HEK293T (cell line): ENCODE measurements at regions not wholly inside any gene's neighbourhood (a gene's known extent, or its start where the extent isn't known, plus 50 kb on each side); places are given as distances from the start of the nearest gene placed in this dataset.
"Not testable (repeated sequence)": the region's sequence is repeated elsewhere in the genome, so short reads cannot be mapped to it uniquely, and the experiment has no call there.

Experiments used
- CTCF ChIA-PET: fragments of 350-600 bp; formaldehyde crosslinking; extraction: SDS; loops from one replicate; lab custom pipeline; 2021; ENCODE audit warnings: antibody characterized with exemption, inconsistent platforms; lab: Yijun Ruan, JAX
- POLR2A ChIA-PET: fragments of 350-600 bp; formaldehyde crosslinking; extraction: SDS; loops from one replicate; lab custom pipeline; 2020; ENCODE audit warnings: antibody characterized with exemption, inconsistent platforms; lab: Yijun Ruan, JAX
- DNase-seq: peaks from one replicate; pipeline ENCODE4 v3.0.0; 2012; ENCODE audit warnings: mixed read lengths; ENCODE audit errors: extremely low spot score
- ARNT ChIP-seq: fragments of 450-650 bp; IDR thresholded peaks from 2 replicates; pipeline ENCODE4 v1.6.1; 2017; ENCODE audit warnings: mild to moderate bottlenecking
- BHLHE40 ChIP-seq: fragments of 450-650 bp; IDR thresholded peaks from 2 replicates; pipeline ENCODE4 v1.6.1; 2016; ENCODE audit warnings: mild to moderate bottlenecking, moderate library complexity, borderline replicate concordance
- CTBP1 ChIP-seq: fragments of 450-650 bp; IDR thresholded peaks from 2 replicates; pipeline ENCODE4 v1.6.1; 2016; ENCODE audit warnings: borderline replicate concordance
- ELF4 ChIP-seq: fragments of 450-650 bp; IDR thresholded peaks from 2 replicates; pipeline ENCODE4 v1.6.1; 2017; ENCODE audit warnings: antibody characterized with exemption
- FOXA1 ChIP-seq: fragments of 450-650 bp; IDR thresholded peaks from 2 replicates; pipeline ENCODE4 v1.6.1; 2016; ENCODE audit warnings: mild to moderate bottlenecking
- FOXK2 ChIP-seq: fragments of 450-650 bp; IDR thresholded peaks from 2 replicates; pipeline ENCODE4 v1.6.1; 2016; ENCODE audit warnings: mild to moderate bottlenecking
- FOXM1 ChIP-seq: fragments of 450-650 bp; IDR thresholded peaks from 2 replicates; pipeline ENCODE4 v1.6.1; 2017; ENCODE audit warnings: mild to moderate bottlenecking, borderline replicate concordance
- HDGF ChIP-seq: fragments of 450-650 bp; IDR thresholded peaks from 2 replicates; pipeline ENCODE4 v1.6.1; 2017; ENCODE audit warnings: antibody characterized with exemption, borderline replicate concordance
- L3MBTL2 ChIP-seq: fragments of 450-650 bp; conservative IDR thresholded peaks from 2 replicates; pipeline ENCODE4 v1.6.1; 2016; ENCODE audit warnings: mild to moderate bottlenecking
- LEF1 ChIP-seq: fragments of 450-650 bp; IDR thresholded peaks from 2 replicates; pipeline ENCODE4 v1.6.1; 2017; ENCODE audit warnings: mild to moderate bottlenecking, borderline replicate concordance
- NFRKB ChIP-seq: fragments of 450-650 bp; IDR thresholded peaks from 2 replicates; pipeline ENCODE4 v1.6.1; 2016; ENCODE audit warnings: mild to moderate bottlenecking, moderate library complexity
- SP1 ChIP-seq: fragments of 450-650 bp; IDR thresholded peaks from 2 replicates; pipeline ENCODE4 v1.6.1; 2017
- SUZ12 ChIP-seq: fragments of 450-650 bp; IDR thresholded peaks from 2 replicates; pipeline ENCODE4 v1.6.1; 2016; ENCODE audit warnings: mild to moderate bottlenecking
- TARDBP ChIP-seq: fragments of 450-650 bp; IDR thresholded peaks from 2 replicates; pipeline ENCODE4 v1.6.1; 2016
- ZNF384 ChIP-seq: fragments of 450-650 bp; IDR thresholded peaks from 2 replicates; pipeline ENCODE4 v1.6.1; 2016
- TF ChIP-seq, protein P1 (sequence below): fragments of 450-650 bp; IDR thresholded peaks from 2 replicates; pipeline ENCODE4 v1.6.1; 2016

DNA sequence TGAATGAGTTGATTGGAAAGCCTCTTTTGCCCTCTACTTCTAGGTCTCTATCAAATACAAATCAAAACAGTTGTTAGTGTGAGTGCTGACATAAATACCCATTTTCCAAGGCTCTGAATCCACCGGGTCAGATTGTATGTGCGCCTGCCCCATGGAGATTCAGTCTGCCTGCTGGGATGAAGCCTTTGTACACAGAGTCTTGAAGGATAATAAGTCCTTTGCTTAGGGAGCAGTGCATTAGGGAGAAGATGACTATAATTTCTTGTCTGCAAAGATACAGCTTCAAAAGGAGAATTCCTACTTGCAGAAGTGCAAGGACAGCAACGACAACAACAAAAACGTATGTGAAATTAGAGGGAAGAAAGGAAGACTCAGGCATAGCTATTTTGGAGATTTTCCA, 90.3 kb upstream of the VRK1 start:
- ChIA-PET POLR2A (no interaction called here), CTCF (no interaction called here)
- no peak for DNase-seq
- no peak for TF ChIP-seq ARNT
- TF ChIP-seq, protein P1, sequence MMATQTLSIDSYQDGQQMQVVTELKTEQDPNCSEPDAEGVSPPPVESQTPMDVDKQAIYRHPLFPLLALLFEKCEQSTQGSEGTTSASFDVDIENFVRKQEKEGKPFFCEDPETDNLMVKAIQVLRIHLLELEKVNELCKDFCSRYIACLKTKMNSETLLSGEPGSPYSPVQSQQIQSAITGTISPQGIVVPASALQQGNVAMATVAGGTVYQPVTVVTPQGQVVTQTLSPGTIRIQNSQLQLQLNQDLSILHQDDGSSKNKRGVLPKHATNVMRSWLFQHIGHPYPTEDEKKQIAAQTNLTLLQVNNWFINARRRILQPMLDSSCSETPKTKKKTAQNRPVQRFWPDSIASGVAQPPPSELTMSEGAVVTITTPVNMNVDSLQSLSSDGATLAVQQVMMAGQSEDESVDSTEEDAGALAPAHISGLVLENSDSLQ: no peak
- no peak for TF ChIP-seq FOXK2
- TF ChIP-seq BHLHE40: no peak
- TF ChIP-seq HDGF: no peak
- TF ChIP-seq ELF4: no peak
- TF ChIP-seq CTBP1: no peak
- TF ChIP-seq NFRKB: no peak
- TF ChIP-seq SP1: no peak
- no peak for TF ChIP-seq SUZ12
- TF ChIP-seq LEF1: no peak
- no peak for TF ChIP-seq TARDBP

DNA sequence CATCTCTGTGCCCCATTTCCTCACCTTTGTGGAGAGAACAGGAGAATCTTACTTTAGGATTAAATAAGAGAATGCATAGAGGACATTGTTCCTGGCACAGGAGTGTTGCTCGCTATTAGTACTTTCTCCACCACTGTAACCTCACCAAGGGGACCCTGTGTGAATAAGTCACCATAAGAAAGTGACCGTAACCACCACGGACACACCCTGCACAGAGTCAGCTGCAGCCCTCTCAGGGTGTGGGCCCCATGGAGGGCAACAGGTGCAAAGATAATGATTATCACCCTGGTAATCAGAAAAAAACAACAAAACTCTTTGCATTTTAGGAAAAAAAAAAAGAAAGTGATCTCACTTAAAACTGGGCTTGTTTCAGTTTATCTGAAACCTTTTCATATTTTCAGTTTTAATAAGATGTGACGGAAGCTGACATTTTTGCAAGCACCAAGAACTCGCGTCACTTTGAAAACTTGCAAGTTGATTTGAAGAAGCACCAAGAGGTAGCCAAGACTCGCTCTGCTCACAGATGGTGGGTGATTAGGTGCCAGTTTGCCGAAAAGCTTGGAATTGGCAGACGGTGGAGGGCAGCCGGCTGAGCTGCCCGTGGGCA, 87.0 kb upstream of the VRK1 start:
- no peak for DNase-seq
- TF ChIP-seq ZNF384: no peak
- TF ChIP-seq SP1: no peak
- TF ChIP-seq ARNT: no peak
- no peak for TF ChIP-seq TARDBP
- no peak for TF ChIP-seq FOXK2
- TF ChIP-seq FOXM1: no peak
- ChIA-PET CTCF (interaction anchor here (0.7 kb wide), 1 partner anchor 16 kb away, joined by 3 read pairs; no protein-coding TSS in a partner anchor), POLR2A (no interaction called here)

DNA sequence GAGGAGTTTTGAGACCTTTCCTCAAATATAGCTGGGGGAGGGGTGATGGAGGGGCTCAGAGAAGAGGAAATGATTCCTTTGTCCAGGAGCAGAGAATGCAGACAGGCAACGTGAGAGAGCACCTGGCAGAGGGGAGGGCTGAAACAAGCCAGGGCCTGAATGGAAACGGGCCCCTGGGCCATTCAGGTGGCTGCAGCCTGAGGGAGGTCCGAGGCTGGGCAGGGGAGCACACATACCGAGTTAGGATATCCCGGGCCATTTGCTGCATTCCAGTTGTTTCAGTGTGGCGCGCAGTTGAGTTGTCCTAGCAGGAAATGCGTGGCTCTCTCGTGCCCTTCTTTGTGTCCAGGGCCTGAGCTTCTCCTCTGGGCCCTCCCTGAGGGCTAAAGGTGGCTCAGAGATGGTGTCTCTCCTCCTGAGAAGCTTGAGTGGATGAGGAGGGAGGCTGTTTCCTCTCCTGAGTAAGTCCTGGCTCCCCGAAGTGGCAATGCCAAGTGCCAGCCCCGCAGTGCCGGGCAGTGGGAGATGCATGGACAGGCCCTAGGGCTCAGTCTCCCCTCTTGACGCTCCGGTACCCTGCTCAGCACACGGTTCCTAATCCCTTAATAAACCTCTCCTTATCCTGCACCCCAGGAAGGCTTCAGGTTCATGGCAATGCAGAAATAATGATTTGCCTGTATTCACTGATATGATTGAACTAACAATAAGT, 85.5 kb upstream of the VRK1 start:
- TF ChIP-seq SUZ12 (no peak), NFRKB (no peak), L3MBTL2 (no peak), ELF4 (no peak), LEF1 (no peak), FOXK2 (no peak), CTBP1 (no peak), ARNT (no peak), HDGF (no peak), BHLHE40 (no peak), SP1 (no peak), FOXM1 (no peak), TARDBP (no peak), FOXA1 (no peak), ZNF384 (no peak)
- TF ChIP-seq, protein P1: no peak
- CTCF ChIA-PET: no interaction called here
- POLR2A ChIA-PET: no interaction called here

DNA sequence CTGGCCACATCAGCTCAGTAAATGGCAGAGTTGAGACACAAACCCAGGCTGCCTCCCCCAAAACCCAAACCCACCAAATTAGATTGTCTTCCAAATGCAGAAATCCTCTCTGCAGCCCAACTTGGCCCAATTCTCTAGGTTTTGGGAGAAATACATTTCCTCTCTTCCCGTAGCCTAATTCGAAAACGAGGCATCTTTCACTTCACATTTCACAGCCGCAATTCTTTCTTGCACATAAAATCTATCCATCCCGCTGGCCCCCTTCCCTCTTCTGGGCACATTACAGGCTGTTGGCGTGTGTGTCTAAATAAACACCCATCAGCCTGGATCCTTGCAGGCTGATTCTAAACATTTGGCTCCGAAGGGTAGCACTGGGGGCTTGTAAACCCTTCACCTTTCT, 83.8 kb upstream of the VRK1 start:
- no peak for DNase-seq
- TF ChIP-seq ARNT (no peak), FOXK2 (no peak), FOXA1 (no peak), HDGF (no peak), NFRKB (no peak), TARDBP (no peak), SP1 (no peak), SUZ12 (no peak), FOXM1 (no peak), ZNF384 (no peak), L3MBTL2 (no peak), ELF4 (no peak), BHLHE40 (no peak), LEF1 (no peak), CTBP1 (no peak)
- TF ChIP-seq, protein P1: no peak
- ChIA-PET POLR2A (interaction anchor here (0.6 kb wide), 1 partner anchor 49 kb away, joined by 3 read pairs; no protein-coding TSS in a partner anchor), CTCF (no interaction called here)

More for the DNA sequence above, 85.5 kb upstream of the VRK1 start:
- no peak for DNase-seq

DNA sequence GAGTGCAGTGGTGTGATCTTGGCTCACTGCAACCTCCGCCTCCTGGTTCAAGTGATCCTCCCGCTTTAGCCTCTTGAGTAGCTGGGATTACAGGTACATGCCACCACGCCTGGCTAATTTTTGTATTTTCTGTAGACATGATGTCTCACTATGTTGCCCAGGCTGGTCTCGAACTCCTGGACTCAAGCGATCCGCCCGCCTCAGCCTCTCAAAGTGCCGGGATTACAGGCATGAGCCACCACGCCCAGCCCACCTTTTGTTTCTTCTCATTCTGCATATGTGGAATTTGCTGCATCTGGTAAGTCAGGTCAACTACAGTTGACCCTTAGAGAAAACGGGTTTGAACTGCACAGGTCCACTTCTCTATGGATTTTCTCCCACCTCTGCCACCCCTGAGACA, 82.6 kb upstream of the VRK1 start:
- CTCF ChIA-PET, POLR2A ChIA-PET, DNase-seq: not testable (repeated sequence)

DNA sequence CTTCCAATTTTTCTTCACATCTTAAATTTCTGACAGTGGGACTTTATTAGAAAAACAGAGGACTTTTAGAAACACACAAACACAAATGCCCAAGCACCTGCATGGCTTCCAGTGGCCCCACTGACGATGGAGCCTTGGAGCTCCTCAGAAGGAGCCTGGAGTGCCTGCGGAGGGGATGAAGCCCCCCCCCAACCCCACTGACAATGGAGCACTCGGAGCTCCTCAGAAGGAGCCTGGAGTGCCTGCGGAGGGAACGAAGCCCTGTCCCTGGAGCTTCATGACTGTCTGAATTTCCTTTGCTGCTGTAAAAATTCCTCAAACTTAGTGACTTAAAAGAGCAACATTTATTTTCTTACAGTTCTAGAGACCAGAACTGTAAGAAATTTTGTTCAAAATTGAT, 80.1 kb upstream of the VRK1 start:
- ChIA-PET CTCF (no interaction called here), POLR2A (no interaction called here)
- TF ChIP-seq HDGF (no peak), ZNF384 (no peak), FOXK2 (no peak), ARNT (no peak), BHLHE40 (no peak)
- no peak for DNase-seq
